Vagina (tissue), 2 donors: ENCODE measurements at regions not wholly inside any gene's neighbourhood (a gene's known extent, or its start where the extent isn't known, plus 50 kb on each side); places are given as distances from the start of the nearest gene placed in this dataset.

Source experiments
- CTCF ChIP-seq, 3 experiments: fragments of 450-650 bp in 2 of 3; fragments of 200-600 bp in 1 of 3; sonication (generic) in 1 of 3; IDR thresholded peaks; one replicate each; pipeline ENCODE4 v1.5.1; 2017 to 2019; ENCODE audit warnings: antibody characterized with exemption in 3 of 3, mild to moderate bottlenecking in 2 of 3, moderate library complexity in 2 of 3
- POLR2AphosphoS5 ChIP-seq, 2 donors: sonication (generic); formaldehyde crosslinking; IDR thresholded peaks; one replicate each; pipeline ENCODE4 v1.9.0; 2017; ENCODE audit warnings: antibody characterized with exemption in 2 of 2, mild to moderate bottlenecking in 2 of 2, low read depth in 1 of 2; ENCODE audit not compliant: insufficient read depth in 1 of 2

- no peak for TF ChIP-seq CTCF (IDR thresholded peaks at IDR 0.05)
- no peak for TF ChIP-seq POLR2AphosphoS5 (IDR thresholded peaks at IDR 0.05; ENCODE audit: insufficient read depth in 1 of 2, low read depth in 1 of 2)
Observed at GRCh38 chr5:175778951-175779503, 92.4 kb upstream of the CPLX2 start.
